Kidney glomerular epithelial cell (primary cell): ENCODE measurements at regions not wholly inside any gene's neighbourhood (a gene's known extent, or its start where the extent isn't known, plus 50 kb on each side); places are given as distances from the start of the nearest gene placed in this dataset.

ENCODE experiments used
- DNase-seq: peaks from one replicate; lab custom pipeline; 2025; lab: John Stamatoyannopoulos, UW

GRCh38 chrX:39832211-39832610 is 265.5 kb downstream of the BCOR start:
- DNase-seq = no peak

DNA sequence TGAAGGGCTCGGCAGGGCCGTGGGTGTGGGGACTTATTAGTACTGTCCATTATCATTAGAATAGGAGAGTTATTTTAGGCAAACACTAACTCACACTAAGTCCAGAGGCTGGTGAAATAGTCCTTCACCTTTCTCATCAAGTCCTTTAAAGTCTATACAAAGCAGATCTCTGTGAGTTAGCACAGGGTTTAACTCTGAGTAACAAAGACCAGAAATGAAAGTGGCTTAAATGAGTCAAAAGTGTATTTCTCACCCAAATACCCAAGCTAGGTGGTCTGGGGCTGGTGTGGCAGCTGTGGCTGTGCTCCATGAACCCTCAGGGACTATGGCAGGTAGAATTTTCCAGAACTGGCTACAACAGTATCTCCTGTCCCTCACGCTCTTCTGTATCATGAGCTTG is 263.2 kb downstream of the BCOR start:
- no peak for DNase-seq

DNA sequence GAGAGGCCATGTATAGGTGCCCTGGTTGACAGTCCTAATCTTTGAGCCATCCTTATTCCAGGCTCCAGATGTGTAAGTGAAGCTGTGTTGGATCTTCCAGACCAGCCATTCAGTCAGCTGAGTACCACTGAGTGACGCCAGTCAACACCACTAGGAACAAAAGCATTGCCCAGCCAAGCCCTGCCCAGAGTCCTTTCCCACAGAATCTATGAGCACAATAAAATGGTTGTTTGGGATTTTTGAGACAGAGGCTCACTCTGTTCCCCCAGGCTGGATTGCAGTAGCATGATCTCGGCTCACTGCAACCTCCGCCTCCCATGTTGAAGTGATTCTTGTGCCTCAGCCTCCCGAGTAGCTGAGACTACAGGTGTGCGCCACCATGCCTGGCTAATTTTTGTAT is 262.5 kb downstream of the BCOR start:
- DNase-seq = no peak

DNA sequence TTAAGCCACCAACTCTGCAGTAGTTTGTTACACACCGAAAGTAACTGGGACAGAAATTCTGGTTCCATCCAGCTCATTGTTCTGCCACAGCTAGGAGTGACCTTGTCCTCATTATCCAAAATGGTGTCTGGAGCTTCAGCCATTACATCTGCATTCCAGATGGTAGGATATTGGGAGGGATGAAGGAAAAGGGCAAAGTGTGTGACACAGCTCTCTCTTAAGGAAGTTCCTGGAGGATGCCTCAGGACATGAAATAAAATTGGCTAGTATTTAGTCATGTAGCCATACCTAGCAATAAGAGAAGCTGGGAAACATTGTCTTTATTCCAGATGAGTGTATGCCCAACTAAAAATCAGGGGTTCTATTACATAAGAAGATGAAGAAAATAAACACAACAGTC is 262.0 kb downstream of the BCOR start:
- DNase-seq = no peak

GRCh38 chrX:39836802-39837420 is 260.8 kb downstream of the BCOR start:
- no peak for DNase-seq

DNA sequence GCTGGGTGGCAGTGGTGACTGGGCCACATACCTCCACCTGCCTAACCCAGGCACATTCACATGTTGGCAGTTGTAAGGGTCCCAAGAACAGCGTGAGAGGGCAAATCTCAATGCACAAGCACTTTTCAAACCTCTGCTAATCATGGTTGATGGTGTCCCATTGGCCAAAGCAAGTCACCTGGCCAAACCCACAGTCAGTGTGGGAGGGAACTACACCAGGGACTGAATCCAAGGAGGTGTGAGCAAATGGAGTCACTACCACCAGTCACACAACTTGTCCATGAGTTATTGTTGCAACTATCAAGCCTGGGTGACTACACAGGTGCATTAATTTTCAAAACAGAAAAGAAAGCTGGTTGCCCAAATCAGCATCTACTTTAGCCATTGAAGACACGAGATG is 260.1 kb downstream of the BCOR start:
- DNase-seq = no peak

DNA sequence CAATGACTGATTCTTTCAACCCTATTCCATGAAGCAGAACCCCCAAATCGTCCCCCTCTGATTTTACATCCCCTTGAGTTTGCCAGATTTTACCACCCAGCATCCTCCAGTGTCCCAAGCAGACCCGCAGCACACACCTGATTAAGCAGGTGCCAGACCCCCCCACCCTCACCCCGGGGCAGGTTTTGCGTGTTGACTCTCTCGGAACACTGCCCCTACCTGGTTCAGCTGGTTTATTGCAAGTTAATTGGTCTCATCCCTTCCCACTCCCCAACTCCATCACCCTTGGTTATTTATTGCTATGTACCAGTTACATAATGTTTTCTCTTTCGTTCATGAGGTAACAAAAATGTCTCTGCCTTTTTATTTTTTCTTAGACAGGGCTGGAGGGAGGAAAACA is 258.4 kb downstream of the BCOR start:
- DNase-seq = no peak

DNA sequence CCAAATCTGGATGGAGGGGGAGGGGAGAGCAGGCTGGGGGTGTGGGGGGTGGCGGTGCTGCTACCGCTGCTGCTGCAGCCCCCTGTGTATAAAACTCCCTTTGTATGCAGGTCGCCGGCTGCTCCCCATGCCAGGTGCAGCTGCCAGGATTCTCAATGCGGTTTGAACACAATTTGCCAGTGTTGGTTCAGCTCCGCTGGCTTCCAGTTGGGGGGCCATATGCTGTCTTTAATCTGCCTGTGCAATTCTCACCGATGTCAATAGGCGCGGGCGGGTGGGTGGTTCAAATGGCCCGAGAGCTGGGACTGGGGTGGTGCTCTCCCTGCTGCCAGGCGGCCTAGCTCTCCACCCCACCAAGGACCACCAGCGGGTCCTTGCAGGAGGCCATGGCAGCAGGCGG is 257.6 kb downstream of the BCOR start:
- no peak for DNase-seq

DNA sequence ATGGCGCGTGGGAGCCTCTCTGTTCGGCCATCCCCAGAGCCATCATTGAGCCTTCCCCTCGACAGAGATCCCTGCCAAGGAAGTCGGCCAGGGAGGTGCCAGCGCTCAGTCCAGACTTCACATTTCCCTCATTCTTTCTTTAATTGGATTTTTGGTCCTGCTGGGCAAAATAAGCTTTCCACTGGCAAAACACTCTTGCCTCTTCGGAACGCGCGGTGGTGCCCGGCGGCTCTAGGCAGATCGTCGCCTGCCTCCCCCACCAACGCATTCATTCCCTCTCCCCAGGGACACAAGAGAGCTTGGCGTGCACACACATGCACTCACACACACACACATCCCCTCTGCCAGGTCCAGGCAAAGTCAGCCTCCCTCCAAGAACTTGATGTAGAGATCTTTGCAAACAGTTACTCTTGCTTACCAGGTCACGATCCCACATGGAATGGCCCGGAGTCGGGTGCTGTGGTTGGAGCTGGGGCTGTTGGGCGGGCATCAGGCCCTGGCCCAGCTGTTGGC is 257.1 kb downstream of the BCOR start:
- no peak for DNase-seq

DNA sequence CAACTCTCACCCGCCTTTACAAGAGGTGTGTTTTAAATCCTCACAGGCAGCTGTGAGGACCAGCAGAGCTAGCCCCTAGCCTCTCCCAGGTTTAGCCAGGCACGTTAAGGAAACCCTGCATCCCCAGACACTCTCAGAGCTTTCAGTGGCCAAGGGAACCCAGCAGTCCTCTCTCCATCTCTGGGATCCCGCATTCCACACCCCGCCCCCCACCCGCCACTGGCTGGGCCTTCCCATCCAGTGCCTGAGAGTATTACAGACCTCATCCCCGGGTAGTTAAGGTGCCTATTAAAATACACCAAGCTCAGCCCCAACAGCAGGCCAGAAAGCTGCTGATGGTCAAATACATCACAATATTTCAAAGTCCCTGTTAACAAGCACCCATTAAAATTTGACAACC is 256.2 kb downstream of the BCOR start:
- no peak for DNase-seq

GRCh38 chrX:39842281-39842973 is 255.3 kb downstream of the BCOR start:
- DNase-seq = no peak

DNA sequence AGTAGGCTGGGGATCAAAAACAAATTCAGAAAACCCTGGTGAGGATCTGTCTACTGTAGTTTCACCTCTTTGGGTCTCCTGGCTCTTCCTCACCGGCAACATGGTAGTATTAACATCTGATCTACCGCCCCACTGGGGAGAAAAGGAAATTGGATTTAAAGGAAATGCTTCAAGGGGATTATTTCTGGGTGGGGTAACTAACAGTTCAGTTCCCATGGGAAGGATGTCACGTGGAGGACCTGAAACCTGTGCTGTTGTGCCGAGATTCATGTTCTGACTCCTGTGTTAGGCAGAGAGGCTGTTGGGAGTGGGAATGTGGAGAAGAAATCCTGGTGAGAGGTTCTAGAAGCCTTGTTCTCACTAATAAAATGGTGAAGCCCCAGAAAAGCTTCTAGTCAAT is 254.4 kb downstream of the BCOR start:
- DNase-seq = no peak

DNA sequence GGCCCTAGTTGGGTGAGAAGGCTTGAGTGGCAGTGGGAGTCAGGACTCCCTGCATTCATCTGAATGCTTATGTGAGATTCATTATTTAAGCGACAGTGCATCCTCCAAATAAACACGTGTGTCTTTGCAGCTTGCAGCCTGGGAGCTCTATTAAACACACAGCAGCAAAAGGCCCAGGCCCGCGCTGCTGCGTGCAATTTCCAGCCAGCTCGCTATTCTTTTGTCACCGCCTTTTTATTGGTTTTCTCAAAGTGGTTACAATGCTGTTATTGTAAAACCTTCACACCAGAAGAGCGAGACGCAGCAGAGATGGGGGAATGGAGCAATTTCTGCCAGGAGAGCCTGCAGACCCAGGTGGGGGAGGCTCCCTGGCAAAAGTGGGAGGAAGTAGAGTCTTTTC is 252.5 kb downstream of the BCOR start:
- DNase-seq = no peak

GRCh38 chrX:39846460-39846859 is 251.3 kb downstream of the BCOR start:
- DNase-seq = no peak

DNA sequence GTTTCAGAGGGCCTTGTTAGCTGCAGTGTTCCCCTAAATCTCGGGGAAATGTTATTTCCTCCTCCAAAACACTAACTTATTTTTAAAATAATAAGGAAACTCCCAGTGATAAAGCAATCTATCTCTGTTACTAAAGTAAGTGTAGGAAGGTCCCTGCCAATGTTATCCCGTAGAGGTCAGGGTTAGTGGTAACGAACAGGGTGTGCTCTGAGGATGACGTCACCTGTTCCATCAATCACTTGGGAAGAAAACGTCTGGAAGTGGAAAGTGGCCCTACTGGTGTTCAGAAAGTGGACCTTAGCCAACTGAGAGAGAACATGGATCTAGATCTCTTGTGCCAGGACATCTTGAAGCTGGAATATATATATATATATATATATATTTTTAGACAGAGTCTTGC is 249.5 kb downstream of the BCOR start:
- no peak for DNase-seq

GRCh38 chrX:39848900-39849299 is 248.9 kb downstream of the BCOR start:
- DNase-seq = no peak

DNA sequence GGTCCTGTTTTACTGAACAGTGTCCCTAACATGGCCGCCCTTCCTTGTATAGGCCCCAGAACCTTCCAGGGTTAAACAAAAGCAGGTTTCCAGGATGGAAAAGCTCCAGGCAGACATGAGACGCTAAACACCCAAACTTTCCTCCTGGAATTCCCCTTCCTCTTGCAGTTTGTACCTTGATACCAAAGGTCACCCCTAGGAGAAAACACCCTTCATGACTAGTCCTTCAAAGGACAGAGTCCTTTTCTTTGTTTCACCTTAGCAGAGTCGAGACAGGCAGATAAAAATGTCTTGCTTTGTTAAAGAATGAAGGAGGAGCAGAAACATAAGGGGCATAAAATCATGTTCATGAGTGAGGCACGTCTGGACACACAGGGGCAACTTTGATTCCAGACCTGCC is 247.5 kb downstream of the BCOR start:
- no peak for DNase-seq

DNA sequence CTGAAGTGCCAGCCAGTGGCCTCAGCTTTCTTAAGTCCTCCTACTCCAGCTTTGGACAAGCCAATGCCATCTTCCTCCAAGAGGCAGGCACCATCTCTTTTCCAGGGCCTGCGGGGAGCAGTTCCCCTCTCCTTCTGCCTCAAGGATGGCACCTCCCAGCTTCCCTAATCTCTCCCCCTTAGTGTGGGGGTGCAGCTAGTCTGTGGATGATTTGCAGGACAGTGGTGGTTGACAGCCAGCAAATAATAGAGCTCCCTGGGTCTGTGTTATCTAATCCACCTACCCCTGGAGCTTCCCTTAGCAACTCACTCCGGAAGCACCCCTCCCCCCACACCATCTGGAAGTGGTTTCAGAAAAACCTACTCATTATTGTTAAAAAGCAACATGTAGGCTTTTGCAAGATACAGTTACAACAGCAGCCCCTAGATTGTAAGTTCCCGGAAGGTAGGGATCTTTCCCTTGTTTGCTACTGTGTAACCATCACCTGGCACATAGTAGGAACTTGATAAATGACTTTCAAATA is 247.1 kb downstream of the BCOR start:
- DNase-seq = no peak

- no peak for DNase-seq
Observed at GRCh38 chrX:39851745-39852455, 245.9 kb downstream of the BCOR start.

DNA sequence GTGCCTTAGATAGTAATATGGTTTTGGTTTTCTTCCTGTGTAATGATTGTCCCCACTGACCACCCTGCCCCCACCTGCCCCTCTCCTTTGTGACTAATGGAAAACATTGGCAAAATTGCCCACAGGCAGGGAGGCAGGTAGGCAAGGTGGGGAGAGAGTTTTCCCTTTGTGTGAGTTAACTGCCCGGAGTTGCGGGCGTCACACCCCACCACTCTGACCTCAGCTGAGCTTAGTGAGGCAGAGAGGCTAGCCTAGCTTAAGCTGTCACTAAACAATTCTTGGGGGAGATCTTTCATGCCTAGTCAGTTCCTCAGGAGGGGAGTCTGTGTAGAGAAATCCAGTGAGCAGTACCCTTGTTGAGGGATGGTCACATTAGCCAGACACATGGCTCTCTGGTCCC is 245.3 kb downstream of the BCOR start:
- no peak for DNase-seq

- no peak for DNase-seq
Observed at GRCh38 chrX:39853417-39854030, 244.2 kb downstream of the BCOR start.
